GM19324 (cell line): ENCODE measurements at regions not wholly inside any gene's neighbourhood (a gene's known extent, or its start where the extent isn't known, plus 50 kb on each side); places are given as distances from the start of the nearest gene placed in this dataset.

Experiments used
- ATAC-seq: cut with Tn5 transposase; IDR thresholded peaks from one replicate; pipeline ENCODE4 v1.9.1; 2021; ENCODE audit warnings: mild to moderate bottlenecking, moderate library complexity; ENCODE audit not compliant: unreplicated experiment, low FRiP score

DNA sequence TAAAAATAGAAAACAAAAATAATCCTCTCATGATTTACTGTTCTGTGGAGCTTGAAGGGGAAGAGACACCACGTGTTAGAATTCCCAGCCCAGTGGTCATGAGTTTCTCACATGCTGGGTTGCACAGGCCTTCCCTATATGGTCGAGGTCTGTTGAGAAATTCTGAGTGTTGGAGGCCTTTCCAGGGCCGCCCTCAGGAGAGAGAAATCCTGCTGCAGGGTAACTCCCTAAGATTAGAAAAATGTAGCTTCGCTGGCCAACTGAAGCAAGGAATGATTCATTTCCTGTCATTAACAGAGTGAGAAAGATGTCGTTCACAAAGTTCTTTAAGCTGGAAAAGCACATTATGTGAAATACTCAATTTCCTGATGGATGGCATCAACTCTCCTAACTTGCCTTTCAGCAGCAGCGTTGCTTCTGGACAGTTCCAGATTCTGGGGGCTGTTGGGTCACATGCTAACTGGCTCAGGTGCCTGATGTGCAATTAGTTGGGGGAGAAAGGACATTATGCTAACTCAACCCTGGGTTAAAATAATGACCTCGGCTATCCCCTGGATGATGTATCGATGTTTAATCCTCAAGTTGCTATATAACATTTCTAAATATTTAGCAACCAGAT is 104.8 kb upstream of the CD180 start:
- no peak for ATAC-seq

GRCh38 chr5:67300326-67300725 is 103.7 kb upstream of the CD180 start:
- no peak for ATAC-seq

DNA sequence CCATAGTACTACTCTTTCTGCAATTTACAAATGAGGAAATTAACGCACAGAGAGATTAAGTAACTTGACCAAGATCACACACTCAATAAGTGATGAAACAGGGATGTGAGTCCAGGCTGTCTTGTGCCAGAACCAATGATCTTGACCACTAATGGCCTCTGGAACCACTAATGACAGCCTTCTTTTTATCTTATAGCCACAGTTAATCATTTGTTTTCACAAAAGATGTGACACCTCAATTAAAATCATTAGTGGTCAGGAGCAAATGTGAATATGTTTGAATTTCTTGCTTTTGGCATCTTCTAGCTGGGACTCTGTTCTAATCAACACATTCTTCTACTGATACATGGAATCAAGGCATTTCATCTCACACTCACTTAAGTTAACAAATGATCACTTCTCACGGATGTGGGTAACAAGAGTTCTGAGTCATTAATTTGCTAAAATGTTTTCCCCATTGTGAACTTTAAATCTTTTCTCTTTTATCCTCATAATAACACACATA is 102.7 kb upstream of the CD180 start:
- no peak for ATAC-seq

DNA sequence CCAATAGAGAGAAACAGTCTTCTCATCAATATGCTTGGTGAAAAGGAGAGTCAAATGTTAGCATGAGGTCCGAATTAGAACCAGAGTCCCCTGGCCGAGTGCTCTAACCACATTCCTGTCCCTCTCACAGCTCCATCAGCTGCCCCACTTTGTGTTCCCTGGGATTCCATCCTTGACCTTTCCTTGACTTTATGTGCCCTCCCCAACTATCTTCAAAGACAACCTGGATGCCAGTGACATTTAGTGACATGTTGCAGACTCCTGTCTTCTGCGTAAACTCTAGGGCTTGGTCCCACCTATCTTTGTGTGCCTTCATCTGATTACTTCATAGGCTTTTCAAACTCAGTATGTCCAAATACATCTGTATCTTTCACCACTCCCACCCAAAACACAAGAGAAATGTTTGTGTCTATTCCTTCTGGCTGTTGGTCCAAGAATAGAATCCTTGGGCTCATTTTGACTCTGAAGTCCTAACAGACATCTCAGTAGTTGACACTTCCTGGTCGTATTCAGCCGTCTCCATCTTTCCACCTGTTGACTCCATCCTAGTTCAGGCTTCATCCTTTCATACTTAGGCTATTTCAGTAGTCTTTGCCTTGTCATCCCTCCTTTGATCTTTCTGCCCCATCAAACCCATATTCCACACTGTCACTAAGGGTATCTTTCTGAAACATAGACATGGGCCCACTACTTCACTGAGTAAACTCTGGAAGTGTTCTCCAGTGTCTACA is 101.4 kb upstream of the CD180 start:
- no peak for ATAC-seq

DNA sequence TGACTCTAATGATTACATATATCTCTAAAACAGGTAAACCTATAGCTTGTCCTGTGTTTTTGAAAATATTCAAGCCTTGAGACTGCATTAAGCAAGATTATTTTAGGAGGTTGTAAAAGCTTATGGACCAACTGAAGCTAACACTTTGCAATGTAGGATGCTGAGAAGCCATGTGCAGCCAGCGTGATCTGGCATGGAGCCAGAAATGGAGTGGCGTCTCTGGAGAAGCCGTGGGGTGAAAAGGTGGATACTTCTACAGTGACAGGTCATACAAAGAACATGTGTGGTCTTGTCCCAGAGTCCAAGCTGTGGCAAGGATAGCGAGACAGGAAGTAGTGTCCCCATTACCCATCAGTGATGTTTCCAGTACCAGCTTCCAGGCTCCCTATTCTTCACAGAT is 100.8 kb upstream of the CD180 start:
- no peak for ATAC-seq

DNA sequence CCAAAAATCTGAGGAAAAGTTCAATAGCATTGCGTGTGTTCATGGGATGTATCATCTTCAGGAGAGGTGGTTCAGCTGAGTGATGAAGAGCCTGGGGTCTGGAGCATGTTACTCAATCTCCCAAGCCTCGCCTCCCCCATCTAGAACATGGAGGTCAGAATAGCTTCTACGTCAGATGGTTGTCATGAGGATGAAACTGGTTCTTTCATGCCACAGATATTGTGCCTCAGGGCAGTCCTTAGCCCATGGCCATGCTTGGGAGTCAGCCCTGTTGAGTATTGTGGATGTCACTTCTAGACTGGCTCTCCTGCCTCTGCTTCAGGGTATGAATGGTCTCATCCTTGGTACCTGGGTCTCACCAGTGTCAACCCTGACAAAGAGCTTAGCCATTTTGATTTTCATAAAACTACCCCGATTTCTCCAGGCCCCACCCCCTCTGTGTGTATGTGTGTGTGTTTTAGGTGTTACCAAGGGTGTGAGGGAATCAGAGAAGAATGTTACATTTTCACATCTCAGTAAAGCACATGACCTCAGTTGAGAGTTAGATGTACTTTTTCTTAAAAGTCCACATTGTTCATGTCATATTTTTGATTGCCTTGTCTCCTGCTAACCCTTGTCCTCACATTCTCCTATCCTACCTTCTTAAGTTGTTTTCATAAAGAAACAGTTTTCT is 97.8 kb upstream of the CD180 start:
- ATAC-seq, result no peak

GRCh38 chr5:67293226-67293625 is 96.6 kb upstream of the CD180 start:
- no peak for ATAC-seq

- no peak for ATAC-seq
These were observed 95.8 kb upstream of the CD180 start for GRCh38 chr5:67292201-67292940.

- no peak for ATAC-seq
These were observed 95.1 kb upstream of the CD180 start for GRCh38 chr5:67291671-67292070.

- ATAC-seq, result no peak
These were observed 94.5 kb upstream of the CD180 start for GRCh38 chr5:67291066-67291465.

DNA sequence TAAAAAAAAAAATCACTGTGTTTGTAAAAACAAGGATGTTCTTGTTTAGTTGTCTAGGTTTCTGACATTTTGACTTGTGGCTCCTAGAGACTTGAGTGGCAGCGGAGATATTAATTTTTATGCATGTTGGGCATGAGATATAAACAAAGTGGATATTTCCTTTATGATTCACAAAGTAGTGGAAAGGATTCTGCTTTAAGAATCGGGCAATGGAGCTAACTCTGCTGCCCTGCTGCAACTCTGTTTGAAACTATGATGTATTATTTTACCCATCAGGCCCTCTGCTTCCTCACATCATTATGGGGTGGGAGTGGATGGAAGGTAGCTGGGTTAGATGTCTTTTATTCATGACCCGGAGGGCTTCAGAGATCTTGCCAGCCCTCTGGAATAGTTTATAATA is 94.1 kb upstream of the CD180 start:
- ATAC-seq, result no peak

DNA sequence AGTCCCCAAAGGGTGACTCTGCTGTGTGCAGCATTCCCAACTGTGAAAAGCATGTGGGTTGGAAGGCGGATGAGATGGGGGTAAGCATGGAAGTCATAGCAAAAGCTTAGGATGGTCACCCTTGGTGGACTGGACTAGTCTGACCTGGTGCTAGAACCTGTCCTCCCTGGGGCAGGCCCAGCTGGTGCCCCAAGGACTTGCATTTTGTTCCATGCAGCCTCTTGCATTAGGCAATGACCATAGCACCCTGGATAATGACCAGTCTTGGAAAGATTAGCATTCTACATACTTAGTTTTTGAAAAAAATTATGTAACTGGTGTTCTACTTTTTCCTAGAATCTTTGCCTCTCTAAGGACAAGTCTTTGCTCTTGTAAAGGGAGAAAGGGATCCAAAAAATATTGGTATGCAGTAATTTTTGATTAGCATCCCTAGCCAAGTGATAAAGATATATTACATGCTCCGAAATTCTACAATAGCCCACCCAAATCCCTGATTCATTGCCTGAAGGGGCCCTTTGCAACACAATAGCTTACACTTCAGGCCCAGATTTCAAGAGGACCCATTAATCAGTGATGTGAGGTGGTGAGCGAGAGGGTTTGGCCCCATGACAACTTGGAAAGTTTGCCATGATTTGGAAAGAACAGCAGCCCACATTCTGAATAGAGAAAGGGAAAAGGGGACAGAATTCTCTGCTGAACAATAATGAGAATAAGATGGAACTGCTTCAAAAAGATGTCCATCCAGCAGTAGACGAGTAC is 93.3 kb upstream of the CD180 start:
- ATAC-seq, result no peak

DNA sequence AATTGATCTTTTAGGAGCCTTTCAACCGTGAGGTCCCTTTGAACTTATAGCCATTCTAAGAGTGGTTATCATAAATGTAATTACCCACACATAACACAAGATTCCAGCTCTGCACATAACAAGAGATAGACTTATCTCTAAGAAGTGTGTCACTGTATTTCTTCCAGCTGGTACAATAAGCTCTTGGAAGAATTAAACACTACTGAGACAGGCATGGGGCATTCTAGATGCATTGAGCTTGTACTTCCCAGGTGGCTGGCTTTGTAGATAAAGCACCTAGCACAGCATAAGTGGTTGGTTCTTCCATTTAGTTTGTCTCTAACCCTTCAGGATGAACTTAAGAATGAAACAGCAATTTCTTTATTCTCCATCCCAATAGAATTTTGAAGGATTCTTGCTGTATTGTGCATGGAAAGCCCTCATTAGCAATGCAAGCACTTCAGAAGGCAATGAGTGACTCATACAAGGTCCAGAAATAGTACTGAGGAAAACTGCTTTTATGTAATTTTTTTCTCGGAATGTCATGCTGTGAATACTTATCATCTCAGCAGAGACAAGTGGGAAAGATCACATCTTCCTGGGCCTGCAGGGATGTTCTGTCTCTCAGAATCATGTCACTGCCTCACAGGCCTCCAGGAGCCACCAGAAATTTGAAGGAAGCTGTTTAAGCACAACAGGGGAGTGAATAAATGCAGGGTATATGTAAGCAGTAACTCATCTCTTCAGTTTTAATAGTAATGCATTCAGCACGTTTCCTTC is 91.1 kb upstream of the CD180 start:
- no peak for ATAC-seq

- ATAC-seq, result no peak
These were observed 89.4 kb upstream of the CD180 start for GRCh38 chr5:67286006-67286405.

GRCh38 chr5:67283988-67284487 is 87.4 kb upstream of the CD180 start:
- no peak for ATAC-seq

DNA sequence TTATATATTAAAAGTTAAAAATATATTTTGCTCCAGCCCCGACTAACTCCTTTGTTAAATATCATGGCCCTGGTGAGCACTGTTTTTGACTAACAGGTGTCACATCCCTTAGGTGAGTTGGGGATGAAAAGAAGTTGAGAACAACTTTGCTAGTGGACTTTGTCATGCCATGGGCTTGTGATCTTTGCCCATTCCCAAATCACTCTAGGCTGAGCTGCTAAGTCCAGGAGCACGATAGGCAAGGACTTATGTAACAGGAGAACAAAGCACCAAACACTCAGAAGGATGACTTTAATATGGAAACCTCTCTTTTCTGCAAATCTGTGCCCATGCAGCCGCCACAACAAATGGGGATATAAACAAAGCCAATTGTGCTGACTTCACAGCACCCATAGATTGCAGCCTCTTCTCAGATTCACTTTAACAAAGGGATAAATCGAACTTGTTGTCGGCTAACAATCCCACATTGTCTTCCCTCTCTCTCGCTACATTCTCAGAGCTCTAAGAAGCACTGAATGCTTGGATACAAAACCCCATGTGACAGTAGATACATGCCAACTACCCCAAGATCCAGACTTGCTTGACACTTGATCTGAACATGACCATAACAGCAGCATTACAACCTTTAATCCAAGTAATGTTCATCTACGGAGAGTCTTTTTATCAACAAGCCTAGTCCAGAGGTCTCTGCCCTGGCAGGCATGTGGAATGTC is 86.8 kb upstream of the CD180 start:
- ATAC-seq, result no peak

GRCh38 chr5:67281874-67282273 is 85.3 kb upstream of the CD180 start:
- no peak for ATAC-seq

DNA sequence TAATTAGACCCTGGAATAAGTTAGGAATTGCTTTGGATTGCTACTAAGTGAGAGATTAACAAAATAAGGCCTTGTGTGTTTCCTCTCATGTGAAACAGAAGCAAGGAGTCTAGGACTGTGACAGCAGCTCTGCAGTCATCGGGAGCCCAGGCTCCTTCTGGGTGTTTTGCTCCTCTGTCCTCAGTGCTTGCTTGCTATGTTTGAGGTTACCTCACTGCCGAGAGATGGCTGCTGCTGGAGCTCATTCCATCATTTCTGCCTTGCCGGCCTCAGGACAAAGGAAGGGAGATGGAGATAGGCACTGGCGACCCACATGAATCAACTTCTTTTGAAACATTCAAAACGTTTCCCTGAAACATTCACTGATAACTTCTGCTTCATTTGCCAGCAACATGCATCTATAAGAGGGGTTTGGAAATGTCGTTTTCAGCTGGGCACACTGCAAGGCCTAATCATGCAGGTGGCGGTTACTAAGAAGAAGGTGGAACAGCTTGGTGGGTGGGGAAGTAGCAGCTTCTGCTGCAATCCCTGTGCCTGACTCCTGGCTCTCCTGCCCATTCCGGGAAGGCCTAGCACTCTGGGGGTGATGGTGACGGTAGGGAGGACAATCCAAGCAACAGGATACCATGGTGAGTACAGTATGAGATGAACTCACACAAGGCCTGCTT is 77.2 kb upstream of the CD180 start:
- ATAC-seq, result no peak
